Left renal pelvis (tissue), 4 donors: ENCODE measurements at regions not wholly inside any gene's neighbourhood (a gene's known extent, or its start where the extent isn't known, plus 50 kb on each side); places are given as distances from the start of the nearest gene placed in this dataset.

ENCODE experiments used
- DNase-seq, 4 donors: peaks; one replicate each; pipeline ENCODE4 v3.0.0-alpha.2; 2013; ENCODE audit warnings: low read depth in 4 of 4, low spot score in 3 of 4

DNA sequence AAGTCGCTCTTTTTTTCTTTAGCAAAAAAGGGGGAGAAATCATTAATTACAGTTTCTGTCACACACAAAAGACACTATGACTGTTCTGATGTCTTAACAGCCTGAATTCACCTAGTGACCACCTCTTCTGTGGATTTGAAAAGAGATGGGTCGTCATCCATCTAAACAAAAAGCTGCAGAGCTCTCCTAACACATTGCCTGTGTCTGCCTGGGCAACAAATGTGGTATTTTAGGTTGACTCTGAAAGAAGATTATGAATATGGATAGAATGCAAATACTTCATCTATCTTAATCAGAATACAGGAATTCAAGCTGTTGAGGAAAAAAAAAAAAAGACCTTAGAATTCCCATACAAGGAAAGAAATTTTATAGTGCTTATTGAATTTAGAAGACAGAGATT, 304.4 kb upstream of the ADGRL2 start:
- DNase-seq, result no peak

DNA sequence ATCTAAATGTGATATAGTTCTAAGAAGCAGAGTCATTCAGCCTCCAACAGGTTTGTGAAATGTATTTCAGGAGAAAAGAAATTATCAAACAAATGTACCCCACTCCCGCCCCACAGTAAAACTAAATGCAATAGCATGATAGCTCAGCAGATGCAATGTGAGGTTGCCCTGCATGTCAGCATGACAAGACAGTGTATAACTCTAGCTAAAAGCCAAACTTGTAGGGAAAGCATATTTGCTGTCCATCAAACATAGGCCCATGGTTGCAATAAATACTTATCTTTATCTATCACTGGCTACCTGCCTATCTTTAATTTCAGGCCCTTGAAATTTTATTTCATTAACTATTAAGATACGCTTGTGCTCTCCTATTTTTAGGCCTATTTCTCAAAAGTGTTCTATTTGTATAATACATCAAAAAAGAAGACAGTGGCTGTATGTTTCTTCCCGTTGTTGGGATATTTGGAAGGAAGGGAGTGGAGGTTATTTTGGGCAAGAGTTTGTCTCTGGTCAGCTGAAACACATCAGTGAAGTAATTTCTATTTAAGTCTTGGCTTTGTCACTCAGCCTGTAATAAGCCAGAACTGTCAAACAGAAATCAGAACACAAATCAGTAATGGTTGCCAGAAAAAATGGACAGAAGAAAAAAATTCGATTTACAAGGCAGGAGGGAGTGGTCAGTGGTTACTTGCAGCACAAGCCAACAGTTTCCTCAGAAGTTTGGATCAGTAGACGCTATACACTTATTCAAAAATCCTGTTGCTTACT, 307.4 kb upstream of the ADGRL2 start:
- DNase-seq, result no peak

DNA sequence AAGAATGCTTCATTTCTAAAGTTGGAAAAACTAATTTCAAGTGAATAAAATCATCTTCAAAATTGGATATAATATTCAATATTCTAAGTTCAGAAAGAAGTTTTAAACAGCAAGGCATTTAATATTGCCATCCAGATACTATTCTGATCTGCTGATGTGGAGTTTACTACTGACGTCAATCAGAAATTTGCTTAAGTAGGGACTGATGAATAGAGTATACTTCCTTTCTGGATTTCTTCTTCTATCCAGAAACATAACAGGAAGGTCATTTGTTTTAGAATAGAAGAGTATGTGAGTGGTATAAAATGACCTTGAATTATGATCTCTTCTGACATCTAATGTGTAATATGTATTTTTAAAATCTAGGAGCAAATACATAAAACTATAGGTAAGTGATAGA, 308.1 kb upstream of the ADGRL2 start:
- no peak for DNase-seq

DNA sequence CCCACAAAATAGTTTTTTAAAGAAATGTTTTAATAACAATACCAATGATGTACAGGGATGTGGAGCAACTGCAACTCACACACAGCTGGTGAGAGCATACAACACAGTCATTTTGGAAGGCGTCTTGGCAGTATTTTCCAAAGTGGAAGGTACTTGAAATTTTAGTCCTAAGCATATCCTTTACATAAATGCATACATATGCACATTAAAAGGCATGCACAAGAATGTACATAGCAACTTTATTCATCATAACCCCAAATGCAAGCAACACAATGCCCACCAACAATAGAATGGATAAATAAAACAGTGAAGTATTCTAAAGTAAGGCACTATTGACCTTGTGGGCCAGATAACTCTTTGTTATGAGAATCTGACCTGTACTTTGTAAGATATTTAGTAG, 310.1 kb upstream of the ADGRL2 start:
- DNase-seq, result no peak

GRCh38 chr1:81489372-81489934, 311.3 kb upstream of the ADGRL2 start:
- DNase-seq, result no peak

DNA sequence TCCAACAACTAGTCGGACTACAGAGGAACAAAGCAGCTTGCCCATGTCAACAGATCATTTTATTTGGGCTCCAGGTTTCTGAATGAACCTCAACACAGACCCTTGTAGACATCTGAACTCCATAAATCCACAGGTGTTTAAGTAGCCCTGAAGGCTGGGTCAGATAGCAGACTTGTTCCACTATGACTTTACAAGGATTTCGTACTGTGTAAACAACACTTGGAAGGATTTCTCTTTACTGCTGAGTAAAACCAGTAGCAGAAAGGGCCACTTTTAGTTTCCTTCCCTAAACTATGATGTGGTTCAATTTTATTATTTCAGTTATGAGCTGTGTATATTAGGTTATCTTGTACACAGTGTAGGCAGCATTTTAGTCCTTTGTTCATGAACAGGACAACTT, 316.4 kb upstream of the ADGRL2 start:
- no peak for DNase-seq

DNA sequence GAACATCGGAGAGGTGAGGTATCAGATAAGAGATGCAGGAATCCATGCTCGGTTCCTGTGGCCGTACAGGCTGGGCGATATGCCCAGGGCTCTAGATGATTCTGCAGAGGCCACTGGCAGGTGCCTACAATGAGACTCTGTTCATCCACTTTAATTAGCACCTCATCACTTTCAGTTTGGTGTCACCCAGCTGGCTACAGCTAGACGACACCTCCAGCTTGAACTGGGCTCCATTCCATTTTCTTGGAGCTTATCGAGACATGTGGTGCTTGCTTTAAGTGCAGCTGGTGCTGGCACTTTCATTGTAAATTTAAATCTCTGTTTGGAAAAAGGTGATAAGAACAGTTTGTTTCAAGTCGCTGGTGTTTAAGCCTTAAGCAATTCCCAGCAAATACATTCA, 322.5 kb upstream of the ADGRL2 start:
- no peak for DNase-seq

GRCh38 chr1:81477710-81478109, 323.0 kb upstream of the ADGRL2 start:
- DNase-seq, result no peak

GRCh38 chr1:81472387-81472786, 328.3 kb upstream of the ADGRL2 start:
- DNase-seq, result no peak

DNA sequence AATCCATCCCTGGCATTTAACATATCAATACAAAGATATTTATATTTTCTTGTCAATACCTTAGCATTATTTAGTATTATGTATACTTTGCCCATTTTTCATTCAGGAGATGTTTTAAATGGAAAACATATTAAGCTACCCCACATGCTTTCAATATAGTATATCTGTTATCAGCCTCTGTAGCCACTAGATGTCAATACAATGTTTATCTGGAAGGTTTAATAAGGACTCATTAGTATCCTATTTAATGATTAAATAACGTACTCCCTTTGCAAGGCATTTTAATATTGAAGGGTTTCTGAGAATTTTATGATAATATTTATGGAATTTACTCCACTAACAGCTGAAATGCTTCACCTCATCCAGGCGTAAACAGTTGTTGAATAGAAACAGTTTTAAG, 329.5 kb upstream of the ADGRL2 start:
- no peak for DNase-seq

- no peak for DNase-seq
Observed at GRCh38 chr1:81470275-81470674, 330.5 kb upstream of the ADGRL2 start.

- DNase-seq, result no peak
Observed at GRCh38 chr1:81467383-81467782, 333.4 kb upstream of the ADGRL2 start.

GRCh38 chr1:81466961-81467360, 333.8 kb upstream of the ADGRL2 start:
- no peak for DNase-seq

- no peak for DNase-seq
Observed at GRCh38 chr1:81463936-81464837, 336.5 kb upstream of the ADGRL2 start.

- no peak for DNase-seq
Observed at GRCh38 chr1:81459043-81459442, 341.7 kb upstream of the ADGRL2 start.

GRCh38 chr1:81458186-81458585, 342.5 kb upstream of the ADGRL2 start:
- no peak for DNase-seq

DNA sequence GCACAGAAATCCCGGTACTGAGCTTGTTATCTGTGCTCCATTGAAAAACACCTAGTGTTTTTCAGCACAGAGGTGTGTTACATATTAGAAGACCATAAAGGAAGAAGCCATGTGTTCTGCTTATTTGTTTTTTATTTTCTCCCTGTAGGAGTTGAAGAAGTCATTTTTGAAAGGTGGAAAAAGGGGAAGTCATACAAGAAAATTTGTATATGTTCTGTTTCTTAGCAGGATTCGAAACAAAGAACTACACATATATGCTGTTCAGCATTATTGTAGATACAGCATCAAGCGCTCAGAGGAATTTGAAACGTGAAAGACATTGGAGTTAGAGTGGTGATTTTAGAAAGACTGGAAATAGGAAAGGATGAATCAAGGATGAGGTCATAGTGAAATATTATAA, 345.3 kb upstream of the ADGRL2 start:
- DNase-seq, result no peak

- no peak for DNase-seq
Observed at GRCh38 chr1:81453971-81454370, 346.8 kb upstream of the ADGRL2 start.

DNA sequence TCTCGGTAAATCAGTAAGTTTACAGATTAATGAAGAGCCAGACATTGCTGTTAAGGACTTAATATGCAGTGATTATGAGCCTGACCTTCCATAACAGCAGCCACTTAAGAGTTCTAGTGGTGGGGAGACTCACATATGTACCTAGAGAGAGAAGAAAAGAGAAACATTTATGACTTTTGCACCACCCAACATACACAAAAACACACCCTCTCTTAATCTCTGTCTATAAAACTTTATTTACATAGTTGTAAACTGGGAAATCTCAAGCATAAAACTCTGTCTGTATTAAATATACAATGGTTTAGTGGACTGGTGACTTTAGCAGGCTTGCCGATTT, 347.4 kb upstream of the ADGRL2 start:
- no peak for DNase-seq

DNA sequence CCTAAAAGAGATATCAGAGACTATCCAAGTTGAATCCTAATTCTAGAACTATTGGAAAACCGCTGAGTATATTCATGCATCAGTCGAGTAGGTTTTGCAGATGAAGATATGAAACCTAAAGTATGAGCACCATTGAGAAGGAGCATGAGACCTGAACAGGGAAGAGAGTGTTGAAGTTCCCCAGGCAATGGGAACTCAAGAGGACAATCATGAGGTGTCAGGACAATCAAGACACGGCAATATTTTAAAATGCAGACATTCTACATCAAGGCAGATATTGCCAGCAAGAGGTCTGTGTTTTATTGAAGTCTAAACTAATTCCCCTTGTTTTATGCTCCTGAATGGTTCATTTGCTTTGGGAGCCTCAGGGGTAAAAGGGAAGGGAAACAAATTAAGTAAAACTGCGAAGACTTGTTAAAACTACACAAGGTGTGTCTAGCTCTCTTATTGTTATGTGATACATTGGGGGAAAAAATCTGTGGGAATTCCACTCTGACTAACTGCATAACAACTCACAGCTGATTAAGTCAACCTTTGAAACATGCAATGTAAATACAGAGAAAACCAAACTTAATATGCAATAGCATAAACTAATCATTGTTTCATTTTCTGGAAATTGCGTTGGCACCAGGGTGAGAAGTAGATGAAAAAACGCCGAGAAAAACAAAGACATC, 347.9 kb upstream of the ADGRL2 start:
- DNase-seq, result no peak

DNA sequence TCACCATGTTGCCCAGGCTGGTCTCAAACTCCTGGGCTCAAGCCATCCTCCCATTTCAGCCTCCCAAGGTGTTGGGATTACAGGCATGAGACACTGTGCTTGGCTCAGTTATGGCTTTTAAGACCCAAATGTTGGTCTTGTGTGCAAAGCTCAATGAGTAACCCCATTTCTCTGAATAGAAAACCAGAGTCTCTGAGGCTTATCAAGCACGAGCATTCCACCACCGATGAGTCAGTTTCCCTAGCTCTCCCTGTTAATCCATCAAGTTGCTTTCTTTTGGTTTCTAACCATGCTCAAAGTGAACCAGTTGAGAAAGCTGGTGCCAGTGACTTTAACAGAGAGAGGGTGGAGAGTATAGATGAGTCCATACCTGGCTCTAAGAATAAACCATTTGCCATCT, 350.9 kb upstream of the ADGRL2 start:
- no peak for DNase-seq
